ENCODE measurements at regions not wholly inside any gene's neighbourhood (a gene's known extent, or its start where the extent isn't known, plus 50 kb on each side); places are given as distances from the start of the nearest gene placed in this dataset.

GRCh38 chr6:25124216-25124715, 154.9 kb upstream of the CARMIL1 start:
- TF ChIP-seq CTCF (conservative IDR thresholded peaks at IDR 0.05): no peak
- H3K27ac Mint-ChIP-seq (ENCODE audit: unreplicated experiment): no peak overlapping the region
- no peak overlapping the region for H3K4me3 Mint-ChIP-seq
- DNase-seq (ENCODE audit: low read depth, low spot score): no peak
- no peaks in the 10 kb centered on the region for H3K36me3 Mint-ChIP-seq (ENCODE audit: low read depth)
- no peaks in the 10 kb centered on the region for H3K4me1 Mint-ChIP-seq
- H3K9me3 Mint-ChIP-seq: peaks cover 4% of the 10 kb centered on the region
- H3K27me3 Mint-ChIP-seq (ENCODE audit: low read depth): no peaks in the 10 kb centered on the region

- H3K27ac Mint-ChIP-seq (ENCODE audit: unreplicated experiment): no peak overlapping the region
- no peaks in the 10 kb centered on the region for H3K27me3 Mint-ChIP-seq (ENCODE audit: low read depth)
- no peak for DNase-seq (ENCODE audit: low read depth, low spot score)
- no peak overlapping the region for H3K4me3 Mint-ChIP-seq
- H3K4me1 Mint-ChIP-seq: no peaks in the 10 kb centered on the region
- H3K36me3 Mint-ChIP-seq (ENCODE audit: low read depth): no peaks in the 10 kb centered on the region
- H3K9me3 Mint-ChIP-seq: peaks cover 4% of the 10 kb centered on the region
- no peak for TF ChIP-seq CTCF (conservative IDR thresholded peaks at IDR 0.05)
Measured at GRCh38 chr6:25125736-25126135, 153.4 kb upstream of the CARMIL1 start.

- no peaks in the 10 kb centered on the region for H3K27me3 Mint-ChIP-seq (ENCODE audit: low read depth)
Measured at GRCh38 chr6:25127076-25127837, 151.9 kb upstream of the CARMIL1 start.

GRCh38 chr6:25130518-25130917, 148.7 kb upstream of the CARMIL1 start:
- no peaks in the 10 kb centered on the region for H3K4me1 Mint-ChIP-seq
- peaks cover 4% of the 10 kb centered on the region for H3K9me3 Mint-ChIP-seq
- no peak for TF ChIP-seq CTCF (conservative IDR thresholded peaks at IDR 0.05)
- no peak overlapping the region for H3K4me3 Mint-ChIP-seq
- H3K27ac Mint-ChIP-seq (ENCODE audit: unreplicated experiment): no peak overlapping the region
- no peak for DNase-seq (ENCODE audit: low read depth, low spot score)
- H3K36me3 Mint-ChIP-seq (ENCODE audit: low read depth): no peaks in the 10 kb centered on the region
- H3K27me3 Mint-ChIP-seq (ENCODE audit: low read depth): no peaks in the 10 kb centered on the region

More at GRCh38 chr6:25127076-25127837, 151.9 kb upstream of the CARMIL1 start:
- no peak overlapping the region for H3K4me3 Mint-ChIP-seq
- no peaks in the 10 kb centered on the region for H3K4me1 Mint-ChIP-seq
- H3K27ac Mint-ChIP-seq (ENCODE audit: unreplicated experiment): no peak overlapping the region
- no peak for DNase-seq (ENCODE audit: low read depth, low spot score)
- no peak for TF ChIP-seq CTCF (conservative IDR thresholded peaks at IDR 0.05)
- no peaks in the 10 kb centered on the region for H3K36me3 Mint-ChIP-seq (ENCODE audit: low read depth)
- peaks cover 7% of the 10 kb centered on the region for H3K9me3 Mint-ChIP-seq

GRCh38 chr6:25132934-25133333, 146.2 kb upstream of the CARMIL1 start:
- peaks cover 8% of the 10 kb centered on the region for H3K9me3 Mint-ChIP-seq
- no peak for TF ChIP-seq CTCF (conservative IDR thresholded peaks at IDR 0.05)
- DNase-seq (ENCODE audit: low read depth, low spot score): no peak
- no peak overlapping the region for H3K4me3 Mint-ChIP-seq
- H3K36me3 Mint-ChIP-seq (ENCODE audit: low read depth): peaks cover 3% of the 10 kb centered on the region
- H3K27me3 Mint-ChIP-seq (ENCODE audit: low read depth): no peaks in the 10 kb centered on the region
- no peaks in the 10 kb centered on the region for H3K4me1 Mint-ChIP-seq
- no peak overlapping the region for H3K27ac Mint-ChIP-seq (ENCODE audit: unreplicated experiment)

All from neural crest cell (in vitro differentiated cells).